Uterus (tissue), 2 donors: ENCODE measurements at regions not wholly inside any gene's neighbourhood (a gene's known extent, or its start where the extent isn't known, plus 50 kb on each side); places are given as distances from the start of the nearest gene placed in this dataset.

Source experiments
- CTCF ChIP-seq, 4 experiments: fragments of 200-600 bp in 2 of 4; fragments of 450-650 bp in 2 of 4; sonication (generic) in 2 of 4; IDR thresholded peaks; one replicate each; pipeline ENCODE4 v1.5.1; 2016 to 2019; ENCODE audit warnings: antibody characterized with exemption in 4 of 4, mild to moderate bottlenecking in 2 of 4, moderate library complexity in 1 of 4
- POLR2A ChIP-seq, 2 donors: fragments of 450-650 bp; IDR thresholded peaks; one replicate each; pipeline ENCODE4 v1.6.1; 2016; ENCODE audit warnings: antibody characterized with exemption in 2 of 2, mild to moderate bottlenecking in 1 of 2, moderate library complexity in 1 of 2

GRCh38 chr18:11391661-11392060 is 217.7 kb upstream of the SLC35G4 start:
- no peak for TF ChIP-seq CTCF (IDR thresholded peaks at IDR 0.05)
- no peak for TF ChIP-seq POLR2A (IDR thresholded peaks at IDR 0.05)
